GM21528 (cell line): ENCODE measurements at regions not wholly inside any gene's neighbourhood (a gene's known extent, or its start where the extent isn't known, plus 50 kb on each side); places are given as distances from the start of the nearest gene placed in this dataset.

Source experiments
- ATAC-seq: cut with Tn5 transposase; IDR thresholded peaks from one replicate; pipeline ENCODE4 v1.9.1; 2021; ENCODE audit warnings: mild to moderate bottlenecking, moderate library complexity; ENCODE audit not compliant: unreplicated experiment, low FRiP score

DNA sequence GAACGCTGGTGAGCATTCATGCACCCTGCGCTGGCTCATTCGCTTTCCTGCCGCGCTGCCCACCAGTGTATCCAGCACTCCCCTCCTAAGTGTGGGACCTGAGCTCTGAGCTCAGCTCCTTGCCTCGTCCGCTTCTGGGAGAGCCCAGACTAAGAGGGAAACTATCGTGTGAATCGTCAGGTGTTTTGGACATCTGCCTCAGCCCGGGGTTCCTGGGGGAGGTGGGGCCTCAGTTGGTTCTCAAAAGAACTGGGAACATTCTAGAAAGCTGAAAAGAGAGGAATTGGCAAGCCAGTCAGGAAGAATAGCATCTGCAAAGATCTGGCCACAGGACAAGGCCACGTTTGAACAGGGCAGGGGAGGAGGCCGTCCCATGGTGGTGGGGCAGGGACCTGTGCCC, 205.4 kb upstream of the CIBAR2 start:
- ATAC-seq: no peak

DNA sequence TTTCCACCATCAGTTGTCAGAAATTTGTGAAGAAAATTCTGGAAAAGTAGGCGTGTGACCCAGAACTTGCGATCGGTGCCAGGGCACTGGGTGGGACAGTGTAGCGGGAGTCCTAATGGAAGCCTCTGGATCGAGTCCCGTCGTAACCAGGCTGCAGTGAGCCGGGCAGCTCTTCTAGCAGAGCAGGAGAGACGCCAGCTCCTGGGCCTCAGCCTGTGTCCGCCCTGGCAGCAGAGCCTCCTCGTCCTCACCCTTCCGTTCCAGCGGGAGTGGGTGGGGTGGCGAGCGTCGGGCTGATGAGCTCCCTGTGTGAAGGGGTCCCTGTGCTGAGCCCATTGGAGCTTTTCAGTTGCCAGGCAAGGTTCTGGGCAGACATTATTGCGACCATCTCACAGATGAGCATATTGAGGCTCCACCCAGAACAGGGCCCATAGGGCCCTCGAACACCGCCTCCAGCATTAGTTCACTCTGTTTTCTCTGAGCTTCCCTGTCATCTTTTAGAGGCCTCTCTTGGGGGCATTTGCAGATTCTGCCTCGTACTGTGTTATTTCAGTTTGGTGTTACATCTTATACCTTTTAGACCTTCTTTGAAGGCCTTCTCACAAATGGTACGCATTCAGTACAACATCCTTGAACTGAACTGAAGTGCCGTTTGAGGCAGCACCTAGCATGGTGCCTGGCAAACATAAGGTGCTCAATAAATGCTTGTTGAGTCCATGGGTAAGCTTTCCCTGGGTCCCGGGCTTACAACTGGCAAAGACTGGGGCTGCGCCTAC, 207.1 kb upstream of the CIBAR2 start:
- ATAC-seq: no peak

DNA sequence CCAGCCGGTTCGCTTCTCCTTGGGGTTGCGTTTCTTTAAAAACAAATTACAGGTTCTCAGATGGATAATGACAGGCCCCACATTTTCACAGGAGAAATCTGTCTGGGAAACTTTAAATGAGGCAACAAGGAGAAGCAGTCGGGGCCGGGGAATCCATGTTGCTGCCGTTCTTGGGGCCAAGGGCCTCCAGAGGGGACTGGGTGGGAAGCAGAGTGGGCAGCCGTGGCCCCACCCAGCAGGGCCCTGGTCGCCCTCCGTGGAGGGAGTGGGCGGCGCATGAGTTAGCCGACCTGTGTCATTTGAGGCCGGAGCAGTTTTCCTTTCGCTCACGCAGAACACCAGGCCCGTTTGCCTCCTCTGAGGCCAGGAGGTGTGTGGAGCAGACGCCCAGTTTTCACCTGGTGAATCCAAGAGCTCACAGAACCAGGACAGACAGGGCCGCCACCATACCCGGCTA, 207.7 kb upstream of the CIBAR2 start:
- no peak for ATAC-seq

DNA sequence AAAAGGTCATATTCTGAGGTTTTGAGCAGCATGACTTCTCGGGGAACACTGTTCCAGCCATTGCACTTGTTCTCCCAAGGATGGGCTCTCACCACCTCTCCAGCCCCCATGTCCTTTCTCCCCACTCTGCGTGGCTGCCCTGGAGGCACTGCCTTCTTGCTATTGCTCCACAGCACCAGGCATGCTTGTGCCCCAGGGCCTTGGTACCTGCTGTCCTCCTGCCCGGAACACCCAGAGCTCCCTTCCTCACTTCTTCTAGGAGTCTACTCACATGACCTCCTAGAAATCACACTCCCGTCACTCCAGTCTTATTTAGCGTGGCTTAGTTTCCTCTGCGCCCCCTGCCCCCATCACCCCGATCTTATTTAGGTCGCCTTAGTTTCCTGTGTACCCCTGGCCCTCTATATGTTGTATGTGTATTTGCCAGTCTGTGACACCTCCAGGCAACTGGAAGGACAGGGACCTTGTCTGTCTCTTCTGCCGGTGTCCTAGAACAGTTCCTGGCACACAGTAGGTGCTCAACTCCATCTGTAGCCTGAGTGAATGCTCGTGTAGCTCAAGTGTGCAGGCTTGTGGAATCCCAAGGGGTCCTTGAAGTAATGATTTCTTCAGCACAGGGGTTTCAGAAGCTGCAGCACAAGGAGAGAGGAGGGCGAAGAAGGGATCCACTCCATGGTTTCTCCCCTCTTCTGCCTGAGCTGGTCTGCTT, 208.6 kb upstream of the CIBAR2 start:
- ATAC-seq: no peak

DNA sequence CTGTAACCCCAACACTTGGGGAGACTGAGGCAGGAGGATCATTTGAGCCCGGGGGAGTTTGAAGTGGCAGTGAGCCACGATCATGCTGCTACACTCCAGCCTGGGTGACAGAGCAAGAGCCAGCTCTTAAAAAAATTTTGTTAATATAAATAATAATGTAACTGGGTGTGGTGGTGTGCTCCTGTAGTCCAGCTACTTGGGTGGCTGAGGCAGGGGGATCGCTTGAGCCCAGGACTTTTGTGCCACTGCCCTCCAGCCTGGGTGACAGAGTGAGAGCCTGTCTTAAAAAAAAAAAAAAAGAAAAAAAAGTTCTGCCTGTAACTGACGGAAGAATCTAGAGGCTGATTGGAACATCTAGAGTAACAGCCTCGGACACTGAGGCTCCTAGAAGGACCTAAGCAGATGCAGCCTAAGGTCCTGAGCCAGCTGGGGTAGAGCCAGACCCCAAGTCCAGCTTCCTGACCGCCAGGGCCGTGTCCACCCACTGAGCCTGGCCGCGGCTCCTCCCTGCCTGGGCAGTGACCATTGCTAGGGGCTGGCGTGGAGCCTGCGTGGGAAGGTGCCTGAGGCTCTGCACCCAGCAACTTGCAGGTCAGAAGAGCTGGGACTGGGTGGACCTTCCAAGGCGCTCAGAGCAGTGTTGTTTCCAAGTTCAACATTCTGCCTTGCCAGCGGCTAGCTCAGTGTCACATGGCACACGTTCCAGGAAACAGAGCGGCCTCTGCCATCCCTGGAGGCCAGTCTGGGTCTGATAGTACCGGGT, 209.4 kb upstream of the CIBAR2 start:
- ATAC-seq: no peak

DNA sequence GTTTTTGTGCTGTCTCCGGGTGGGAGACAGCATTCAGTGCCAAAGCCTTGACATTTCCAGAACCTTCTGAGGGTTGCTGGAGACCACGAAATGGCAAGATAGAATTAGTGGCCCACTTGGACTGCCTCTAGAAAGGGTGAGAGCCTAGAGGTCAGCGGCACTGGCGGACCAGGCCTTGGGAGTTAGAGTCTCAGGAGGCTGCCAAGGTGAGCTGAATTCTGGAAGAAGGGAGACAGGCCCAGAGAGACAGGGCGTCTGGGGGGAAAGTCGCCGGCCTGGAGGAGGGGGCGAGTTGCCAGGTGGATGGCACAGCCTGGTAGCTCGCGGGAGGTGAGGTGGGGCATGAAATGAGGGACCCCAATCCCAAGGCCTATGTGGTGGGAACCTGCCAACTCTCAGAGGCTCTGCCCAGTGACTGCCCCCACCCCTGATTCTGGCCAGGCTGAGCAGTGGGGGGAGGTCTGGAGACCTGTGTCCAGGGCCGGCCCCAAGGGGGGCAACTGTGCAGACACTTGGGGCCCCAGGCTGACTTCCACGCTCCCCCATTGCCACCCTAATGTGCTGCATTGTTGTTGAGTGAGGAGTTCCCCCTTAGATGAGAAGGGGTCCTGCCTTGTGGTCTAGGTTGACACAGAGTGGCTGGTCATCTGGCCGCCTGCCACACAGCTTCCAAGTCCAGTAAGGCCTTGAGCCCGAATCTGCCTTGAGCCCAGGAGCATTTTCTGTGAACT, 211.1 kb upstream of the CIBAR2 start:
- ATAC-seq: no peak

DNA sequence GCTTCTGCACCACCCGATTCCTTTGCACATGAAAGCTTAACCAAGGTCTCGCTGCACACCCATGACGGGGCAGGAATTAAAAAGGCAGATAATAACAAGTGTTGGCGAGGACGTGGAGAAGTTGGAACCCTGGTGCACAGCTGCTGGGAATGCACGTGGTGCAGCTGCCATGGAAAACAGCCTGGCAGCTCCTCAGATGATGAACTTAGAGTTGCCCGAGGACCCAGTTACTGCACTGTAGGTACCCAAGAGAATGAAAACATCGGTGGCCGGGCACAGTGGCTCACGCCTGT, 211.6 kb upstream of the CIBAR2 start:
- no peak for ATAC-seq

DNA sequence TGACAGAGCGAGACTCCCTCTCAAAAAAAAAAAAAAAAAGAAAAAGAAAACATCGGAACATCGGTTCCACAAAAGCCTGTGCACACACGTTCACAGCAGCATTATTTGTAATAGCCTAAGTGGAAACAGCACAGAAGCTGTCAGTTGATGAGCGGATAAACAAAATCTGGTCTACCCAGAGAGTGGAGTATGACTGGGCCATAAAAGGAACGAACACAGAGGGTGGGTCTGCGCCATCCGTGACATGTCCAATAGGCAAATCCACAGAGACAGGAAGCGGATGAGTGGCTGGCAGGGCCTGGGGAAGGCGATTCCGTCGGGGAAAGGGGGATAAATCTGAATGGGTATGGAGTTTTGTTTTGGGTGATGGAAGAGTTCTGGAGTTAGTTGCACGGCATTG, 212.2 kb upstream of the CIBAR2 start:
- ATAC-seq: no peak

DNA sequence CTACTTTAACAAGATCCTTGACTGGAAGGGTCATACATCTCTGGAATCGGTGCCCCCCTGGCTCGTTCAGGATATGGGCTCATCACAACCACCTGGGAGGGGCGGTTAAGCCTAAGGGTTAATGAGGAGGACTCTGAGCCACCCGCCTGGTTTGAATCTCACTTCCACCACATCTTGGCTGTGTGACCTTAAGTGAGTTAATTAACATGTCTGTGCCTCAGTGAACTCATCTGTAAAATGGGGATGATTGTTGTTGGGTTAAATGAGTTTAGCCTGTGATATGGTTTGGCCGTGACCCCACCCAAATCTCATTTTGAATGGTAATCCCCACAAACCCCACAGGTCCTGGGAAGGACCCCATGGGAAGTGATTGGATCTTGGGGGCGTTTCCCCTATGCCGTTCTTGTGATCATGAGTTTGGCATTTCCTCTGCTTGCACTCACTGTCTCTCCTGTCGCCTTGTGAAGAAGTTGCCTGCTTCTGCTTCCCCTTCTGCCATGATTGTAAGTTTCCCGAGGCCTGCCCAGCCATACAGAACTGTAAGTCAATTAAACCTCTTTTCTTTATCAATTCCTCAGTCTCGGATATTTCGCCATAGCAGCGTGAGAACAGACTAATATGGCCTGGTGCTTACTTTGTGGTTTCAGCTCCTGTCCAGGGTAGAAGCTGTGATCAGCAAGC, 214.0 kb upstream of the CIBAR2 start:
- no peak for ATAC-seq

DNA sequence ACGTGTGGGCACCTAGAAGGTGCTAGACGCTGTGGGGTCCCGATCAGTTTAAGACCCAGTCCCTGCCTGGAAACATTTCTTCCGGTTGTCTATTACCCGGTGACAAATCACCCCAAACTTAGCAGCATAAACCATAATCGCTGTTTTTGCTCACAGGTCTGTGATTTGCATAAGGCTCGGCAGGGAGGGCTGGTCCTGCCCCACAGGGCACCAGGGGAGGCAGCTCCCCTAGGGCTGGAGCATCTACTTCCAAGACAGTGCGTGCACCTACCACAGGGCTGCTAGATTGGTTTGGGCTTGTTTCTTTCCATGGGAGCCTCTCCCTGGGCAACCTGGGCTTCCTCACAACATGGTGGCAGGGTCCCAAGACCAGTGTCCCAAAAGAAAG, 214.5 kb upstream of the CIBAR2 start:
- ATAC-seq: no peak

DNA sequence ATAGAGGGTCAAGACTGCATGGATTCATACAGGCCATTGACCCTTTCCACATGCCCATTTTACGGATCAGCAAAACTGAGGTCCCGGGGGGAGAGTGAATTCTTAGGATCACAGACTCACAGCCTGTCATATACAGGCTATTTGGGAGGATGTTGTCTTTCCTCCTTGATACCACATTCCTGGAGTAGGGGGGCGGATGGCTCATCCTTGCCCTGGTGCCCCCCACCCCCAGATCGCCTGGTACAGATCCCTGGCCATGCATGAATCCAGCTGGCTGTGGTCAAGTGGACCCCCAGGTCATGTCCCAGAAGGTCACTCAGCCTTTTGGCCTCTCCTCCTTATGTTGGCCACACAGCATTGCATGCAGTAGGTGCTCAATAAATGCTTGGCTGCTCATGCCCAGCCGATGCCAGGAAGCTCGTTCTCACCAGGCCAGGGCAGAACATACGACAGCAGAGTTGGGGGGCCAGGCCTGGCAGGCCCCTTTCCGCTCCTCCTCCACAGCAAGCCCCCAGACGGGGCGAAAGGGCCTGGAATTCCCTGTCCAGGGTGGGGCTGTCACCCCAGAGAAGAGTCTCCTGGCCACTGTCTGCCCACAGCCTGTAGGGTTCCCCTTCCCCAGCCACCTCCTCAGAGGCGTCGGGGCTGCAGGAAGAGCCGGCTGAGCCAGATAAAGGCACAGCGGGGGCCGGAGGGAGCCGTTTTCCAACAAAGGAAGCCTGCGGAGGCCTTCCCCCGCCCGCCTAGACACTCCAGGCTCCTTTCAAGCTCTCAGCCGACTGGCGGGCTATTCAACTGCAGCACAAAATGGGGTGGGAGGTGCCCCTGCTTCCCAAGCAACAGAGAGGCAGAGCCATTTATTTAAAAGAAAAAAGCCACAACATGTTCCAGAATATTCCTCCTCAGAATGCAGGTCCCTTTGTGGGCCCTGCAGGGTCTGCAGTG, 215.7 kb upstream of the CIBAR2 start:
- ATAC-seq: no peak

DNA sequence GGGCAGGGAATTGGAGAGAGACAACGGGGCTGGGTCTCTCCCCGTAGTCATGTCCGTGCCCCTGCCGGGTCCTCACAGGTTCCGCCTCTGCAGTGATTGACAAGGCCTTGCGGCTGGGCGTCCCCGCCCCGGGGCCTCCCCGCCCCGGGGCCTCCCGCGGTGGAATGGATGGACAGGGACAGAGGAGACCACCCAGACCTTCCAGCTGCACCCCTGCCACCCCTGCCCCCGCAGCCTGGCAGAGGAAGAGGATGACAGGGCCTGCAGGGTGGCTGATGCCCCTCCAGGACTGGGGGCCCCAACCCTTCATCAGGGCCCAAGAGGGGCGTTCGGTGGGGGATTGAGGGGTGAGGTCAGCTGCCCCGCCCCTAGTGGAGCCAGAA, 216.4 kb upstream of the CIBAR2 start:
- ATAC-seq: no peak

DNA sequence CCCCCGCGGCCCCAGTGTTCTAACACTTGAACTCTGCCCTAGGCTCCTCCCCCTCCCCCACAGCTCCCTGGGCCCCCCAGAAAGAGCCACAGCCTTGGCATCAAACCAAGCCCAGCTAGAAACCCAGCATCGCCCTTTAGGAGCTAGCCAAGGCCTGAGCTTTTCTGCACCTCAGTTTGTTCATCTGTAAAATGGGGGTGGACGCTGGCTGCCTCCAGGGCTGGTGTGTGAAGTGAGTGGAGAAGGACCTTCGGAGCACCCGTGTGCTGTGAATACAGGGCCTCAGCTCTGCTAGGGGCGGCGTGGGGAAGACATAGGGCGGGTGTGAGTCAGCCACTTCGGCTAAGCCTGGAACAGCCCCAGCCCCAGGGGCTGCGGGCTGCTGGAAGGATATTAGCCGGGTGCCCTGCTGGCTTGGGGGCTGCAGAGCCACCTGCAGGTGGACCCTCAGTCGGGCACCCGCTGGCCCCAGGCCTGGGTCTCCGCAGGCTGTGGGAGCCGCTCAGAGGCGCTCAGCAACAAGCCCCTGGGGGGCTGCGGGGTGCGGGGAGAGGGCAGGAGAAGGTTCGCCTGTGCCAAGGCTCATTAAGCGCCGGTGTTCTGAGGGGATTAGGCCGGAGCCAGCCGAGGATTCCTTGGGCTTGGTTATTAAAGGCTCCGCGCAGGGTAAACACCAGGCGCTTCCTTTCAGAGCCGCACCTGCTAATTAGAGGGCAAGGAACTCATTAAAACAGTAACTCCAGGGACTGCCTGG, 217.0 kb upstream of the CIBAR2 start:
- no peak for ATAC-seq

DNA sequence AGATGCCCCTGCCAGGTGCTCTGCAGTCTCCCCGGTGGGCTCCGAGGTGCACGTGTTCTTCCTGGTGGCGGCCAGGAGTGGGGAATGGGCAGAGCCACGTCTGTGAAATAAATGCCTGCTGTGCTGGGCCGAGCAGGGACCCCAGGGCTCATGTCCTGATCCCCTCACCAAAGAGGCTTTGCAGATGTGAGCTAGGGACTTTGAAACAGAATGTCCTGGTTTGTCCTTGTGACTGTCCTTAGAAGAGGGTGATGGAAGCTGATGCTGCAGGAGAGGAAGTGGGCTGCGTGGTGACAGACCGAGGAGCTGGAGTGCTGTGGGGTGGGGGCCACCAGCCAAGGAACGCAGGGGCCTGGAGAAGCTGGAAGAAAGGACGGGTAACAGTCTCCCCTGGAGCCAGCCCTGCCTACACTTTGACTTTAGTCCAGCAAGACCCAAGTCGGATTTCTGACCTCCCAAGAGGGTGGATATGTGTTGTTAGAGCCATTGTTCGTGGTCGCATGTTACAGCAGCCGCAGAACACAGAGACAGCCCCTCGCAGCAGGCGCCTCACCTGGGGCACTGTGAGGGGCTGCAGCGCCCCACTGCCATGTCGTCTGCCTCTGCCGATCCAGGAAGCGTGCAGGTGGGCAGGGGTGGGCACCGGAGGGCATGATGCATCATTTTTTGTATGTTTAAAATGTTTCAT, 217.9 kb upstream of the CIBAR2 start:
- ATAC-seq: no peak

DNA sequence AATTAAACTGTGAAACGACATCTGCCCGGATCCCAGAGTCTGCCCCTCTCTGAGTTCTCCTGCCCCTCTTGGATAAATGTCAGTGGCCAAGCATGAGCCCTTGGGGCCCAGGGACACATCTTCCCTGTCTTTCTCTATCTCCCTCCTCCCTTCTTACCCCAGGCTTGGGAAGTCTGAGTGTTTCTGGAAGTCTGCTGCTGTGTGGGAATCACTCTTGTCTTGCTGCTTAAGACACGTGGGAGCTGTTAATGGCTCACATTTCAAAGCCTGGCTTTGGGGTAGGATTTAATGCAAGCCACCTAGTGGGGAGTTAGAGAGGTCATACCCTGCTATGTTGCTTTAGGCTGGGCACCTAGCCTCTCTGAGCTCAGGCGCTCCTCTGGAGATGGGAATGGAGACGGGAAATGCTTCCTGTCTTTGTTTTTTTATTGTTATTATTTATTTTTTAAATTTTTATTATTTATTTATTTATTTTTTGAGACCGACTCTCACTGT, 218.5 kb upstream of the CIBAR2 start:
- ATAC-seq: no peak

DNA sequence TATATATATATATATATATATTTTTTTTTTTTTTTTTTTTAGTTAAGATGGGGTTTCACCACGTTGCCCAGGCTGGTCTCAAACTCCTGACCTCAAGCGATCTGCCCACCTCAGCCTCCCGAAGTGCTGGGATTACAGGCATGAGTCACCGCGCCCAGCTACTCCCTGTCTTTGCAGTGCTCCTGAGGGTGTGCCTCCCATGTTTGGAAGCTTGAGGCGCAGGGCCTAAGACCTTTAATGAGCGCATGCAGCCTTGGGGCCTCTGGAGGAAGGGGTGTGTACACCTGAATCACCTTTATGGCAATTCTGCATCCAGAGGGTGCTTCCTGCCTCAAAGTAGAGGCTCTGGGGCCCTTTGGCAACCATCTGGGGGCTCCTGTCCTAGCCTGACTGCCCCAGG, 219.4 kb upstream of the CIBAR2 start:
- no peak for ATAC-seq

DNA sequence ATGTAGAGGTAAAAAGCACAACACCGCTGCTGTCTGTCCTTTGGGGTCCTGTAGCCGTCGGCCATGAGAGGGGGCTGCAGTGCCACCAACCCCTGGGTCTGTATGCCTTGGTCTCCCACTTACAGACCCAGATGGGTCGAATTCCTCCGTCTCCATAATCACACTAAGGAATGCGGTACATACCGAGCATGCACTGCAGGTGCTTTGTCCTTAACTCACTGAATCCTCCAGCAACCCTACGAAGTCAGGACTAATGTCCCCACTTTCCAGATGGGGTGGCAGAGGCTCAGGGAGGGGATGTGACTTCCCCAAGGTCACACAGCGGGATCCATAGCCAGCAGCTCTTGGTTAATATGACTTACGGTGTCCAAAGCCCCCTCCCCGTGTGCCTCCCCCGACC, 219.9 kb upstream of the CIBAR2 start:
- no peak for ATAC-seq

DNA sequence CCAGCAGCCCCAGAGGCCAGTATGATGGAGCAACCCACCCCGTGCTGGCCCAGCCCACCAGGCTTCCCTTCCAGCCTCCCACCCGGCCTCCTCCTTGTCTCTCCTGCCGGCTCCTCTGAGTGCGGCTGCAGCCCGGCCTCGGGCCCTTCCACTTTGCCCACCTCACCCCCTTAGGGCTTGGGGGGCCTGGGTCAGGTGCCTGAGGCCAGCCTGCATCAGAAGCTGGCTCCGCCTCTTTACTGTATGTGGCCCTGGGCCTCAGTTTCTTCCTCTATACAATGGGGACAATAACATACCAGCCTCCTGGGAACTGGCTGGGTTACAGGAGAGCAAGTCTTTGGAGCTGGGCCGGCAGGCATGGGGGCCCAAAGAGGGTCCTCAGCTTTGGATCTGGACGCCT, 221.1 kb upstream of the CIBAR2 start:
- no peak for ATAC-seq
